Mucosa of descending colon (tissue), 3 donors: ENCODE measurements at regions not wholly inside any gene's neighbourhood (a gene's known extent, or its start where the extent isn't known, plus 50 kb on each side); places are given as distances from the start of the nearest gene placed in this dataset.

ENCODE experiments used
- ATAC-seq: fragments of 200-7000 bp; cut with Tn5 transposase; one replicate; pipeline ENCODE4 v1.9.1; 2020; ENCODE audit warnings: mild to moderate bottlenecking, moderate library complexity
- DNase-seq, 3 donors: peaks; one replicate each; pipeline ENCODE4 v3.0.0-alpha.2; 2020
- H3K36me3 ChIP-seq: fragments of 200-600 bp; one replicate; pipeline ENCODE4 v1.8.0; 2021; ENCODE audit warnings: low read depth, mild to moderate bottlenecking
- H3K4me1 ChIP-seq: fragments of 200-600 bp; one replicate; pipeline ENCODE4 v1.8.0; 2021; ENCODE audit warnings: low read depth, mild to moderate bottlenecking
- H3K4me3 ChIP-seq: fragments of 200-600 bp; one replicate; pipeline ENCODE4 v1.8.0; 2021; ENCODE audit warnings: mild to moderate bottlenecking
- H3K9me3 ChIP-seq: fragments of 200-600 bp; one replicate; pipeline ENCODE4 v1.8.0; 2021; ENCODE audit warnings: mild to moderate bottlenecking
- CTCF ChIP-seq: fragments of 200-600 bp; IDR thresholded peaks from one replicate; pipeline ENCODE4 v1.8.0; 2022; ENCODE audit warnings: antibody characterized with exemption, mild to moderate bottlenecking
- intact Hi-C, 2 donors: fragments of 100-400 bp; cut with DNase I in 1 of 2; cut with micrococcal nuclease in 1 of 2; formaldehyde crosslinking; loops; one replicate each; pipeline versions ENCODE4 v1.11.0 to v1.11.1; 2022; cut with DNase I, micrococcal nuclease
- donor health status: DM: no; HTN: no; CAD: no; lungs with moderate emphysema.
- donor health status: DM: no; HTN: no; CAD: no.
- donor health status: DM: no; HTN: yes; CAD: no.

DNA sequence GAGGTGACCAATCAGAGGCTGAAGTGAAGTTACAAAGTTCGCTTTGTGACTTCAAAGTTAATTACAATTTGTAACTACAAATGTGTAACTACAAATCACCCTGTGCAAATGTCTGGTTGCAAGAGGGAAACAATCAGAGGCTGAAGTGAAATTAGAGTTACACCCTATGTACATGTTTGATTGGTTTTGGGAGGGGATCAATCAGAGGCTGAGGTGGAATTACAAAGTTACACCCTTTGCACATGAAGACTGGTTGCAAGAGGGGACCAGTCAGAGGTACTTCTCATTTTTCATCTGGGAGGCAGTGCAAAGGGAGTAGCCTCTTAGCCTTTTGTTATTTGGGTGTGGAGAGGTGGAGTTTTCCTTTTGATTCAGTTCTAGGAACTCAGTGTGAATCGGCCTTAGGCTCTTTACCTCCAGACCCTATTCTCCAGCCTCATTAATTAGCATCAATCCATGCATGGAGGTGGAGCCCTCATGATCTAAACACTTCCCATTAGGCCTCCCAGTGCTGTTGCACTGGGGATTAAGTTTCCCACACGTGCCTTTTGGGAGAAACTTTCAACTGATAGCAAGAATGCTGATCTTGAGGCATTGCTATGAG is 291.3 kb upstream of the MTNR1B start:
- TF ChIP-seq CTCF: no peak

GRCh38 chr11:92681586-92681985 is 287.9 kb upstream of the MTNR1B start:
- TF ChIP-seq CTCF: no peak
- no peak for ATAC-seq
- no peak for DNase-seq
- intact Hi-C loops: no loop called here
- H3K36me3 ChIP-seq: no peaks in the 10 kb centered on the region
- H3K9me3 ChIP-seq: peaks cover 3% of the 10 kb centered on the region
- H3K4me3 ChIP-seq: no peak overlapping the region
- H3K4me1 ChIP-seq: no peaks in the 10 kb centered on the region

More for the DNA sequence above, 291.3 kb upstream of the MTNR1B start:
- H3K4me1 ChIP-seq: no peaks in the 10 kb centered on the region
- peaks cover 3% of the 10 kb centered on the region for H3K9me3 ChIP-seq
- DNase-seq: no peak
- ATAC-seq: no peak
- no peaks in the 10 kb centered on the region for H3K36me3 ChIP-seq
- intact Hi-C loops: no loop called here
- H3K4me3 ChIP-seq: no peak overlapping the region

GRCh38 chr11:92682136-92682535 is 287.3 kb upstream of the MTNR1B start:
- intact Hi-C loops: no loop called here
- Histone ChIP-seq H3K36me3 (no peaks in the 10 kb centered on the region), H3K4me1 (no peaks in the 10 kb centered on the region), H3K9me3 (peaks cover 3% of the 10 kb centered on the region), H3K4me3 (no peak overlapping the region)
- TF ChIP-seq CTCF: no peak
- DNase-seq (no peak), ATAC-seq (no peak)

DNA sequence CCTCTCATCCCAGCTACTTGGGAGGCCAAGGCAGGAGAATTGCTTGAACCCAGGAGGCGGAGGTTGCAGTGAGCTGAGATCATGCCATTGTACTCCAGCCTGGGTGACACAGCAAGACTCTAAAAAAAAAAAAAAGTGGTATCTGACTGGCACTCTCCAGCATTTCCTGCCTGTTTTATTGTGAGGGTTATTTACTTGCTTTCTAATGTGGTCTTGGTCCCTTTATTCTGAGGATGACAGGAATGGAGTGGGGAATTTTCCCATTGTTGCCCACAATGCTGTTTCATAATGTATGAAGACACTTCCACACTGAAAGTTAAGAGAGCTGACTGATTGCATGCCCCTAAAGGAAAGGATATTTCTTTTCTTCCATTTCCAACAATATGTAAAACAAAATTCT is 286.5 kb upstream of the MTNR1B start:
- no peak for DNase-seq

GRCh38 chr11:92685049-92685448 is 284.4 kb upstream of the MTNR1B start:
- Histone ChIP-seq H3K9me3 (no peaks in the 10 kb centered on the region), H3K4me1 (no peaks in the 10 kb centered on the region), H3K36me3 (no peaks in the 10 kb centered on the region), H3K4me3 (no peak overlapping the region)
- DNase-seq (no peak), ATAC-seq (no peak)
- intact Hi-C loops: no loop called here
- no peak for TF ChIP-seq CTCF

More for the DNA sequence above, 286.5 kb upstream of the MTNR1B start:
- Histone ChIP-seq H3K36me3 (no peaks in the 10 kb centered on the region), H3K4me1 (no peaks in the 10 kb centered on the region), H3K9me3 (no peaks in the 10 kb centered on the region), H3K4me3 (no peak overlapping the region)
- intact Hi-C loops: no loop called here
- no peak for ATAC-seq
- no peak for TF ChIP-seq CTCF

- Histone ChIP-seq H3K36me3 (no peaks in the 10 kb centered on the region), H3K4me1 (no peaks in the 10 kb centered on the region), H3K9me3 (no peaks in the 10 kb centered on the region), H3K4me3 (no peak overlapping the region)
- intact Hi-C loops: no loop called here
- no peak for TF ChIP-seq CTCF
- DNase-seq (no peak), ATAC-seq (no peak)
Measured at GRCh38 chr11:92687724-92688123, 281.7 kb upstream of the MTNR1B start.
